HepG2 (cell line): ENCODE measurements at regions not wholly inside any gene's neighbourhood (a gene's known extent, or its start where the extent isn't known, plus 50 kb on each side); places are given as distances from the start of the nearest gene placed in this dataset.

Experiments used
- ATAC-seq: fragments of 200-7000 bp; cut with Tn5 transposase; 3 replicates; pipeline ENCODE4 v1.9.1; 2020; ENCODE audit warnings: mild to moderate bottlenecking, moderate library complexity
- BruUV-seq: library from RNA; stranded (reverse); fragments of 400-500 nt; replicated peaks from 2 replicates; lab custom pipeline; 2021; lab: Mats Ljungman, UMichigan
- CTCF ChIA-PET: fragments of 300-600 bp; formaldehyde crosslinking; extraction: SDS; loops from one replicate; lab custom pipeline; 2021; ENCODE audit warnings: low total read pairs, inconsistent platforms, low intra/inter-chr PET ratio; lab: Yijun Ruan, JAX
- POLR2A ChIA-PET: fragments of 350-600 bp; sonication (Branson Sonifier 250); formaldehyde crosslinking; loops from one replicate; lab custom pipeline; 2020; ENCODE audit warnings: antibody characterized with exemption, inconsistent platforms; lab: Yijun Ruan, JAX
- DNase-seq: peaks from one replicate; pipeline ENCODE4 v3.0.0-alpha.2; 2015; ENCODE audit warnings: low spot score
- FAIRE-seq: peaks from 3 replicates; lab custom pipeline; 2011; peaks lifted over from hg19 to GRCh38; lab: Jason Lieb, UNC
- H2AFZ ChIP-seq: one replicate; pipeline ENCODE4 v1.6.1; 2011; ENCODE audit warnings: low read length, inconsistent platforms
- H3K27ac ChIP-seq: fragments of 300-600 bp; 3 replicates; pipeline ENCODE4 v1.8.0; 2011; ENCODE audit warnings: mixed run types, mild to moderate bottlenecking, mixed read lengths, low read length, inconsistent platforms; ENCODE audit not compliant: insufficient read depth; ENCODE audit errors: extremely low read length
- H3K27me3 ChIP-seq, 2 experiments: fragments of 200-600 bp in 1 of 2; 2 replicates in 1 of 2; 3 replicates in 1 of 2; pipeline versions ENCODE4 v1.6.0 to v1.8.0; 2011; ENCODE audit warnings: low read length in 2 of 2, mild to moderate bottlenecking in 2 of 2, moderate library complexity in 2 of 2, inconsistent platforms in 1 of 2; ENCODE audit not compliant: insufficient read depth in 2 of 2, control insufficient read depth in 1 of 2
- H3K36me3 ChIP-seq, 2 experiments: fragments of 200-600 bp in 1 of 2; replicated peaks in 1 of 2; 2 replicates in 1 of 2; 3 replicates in 1 of 2; pipeline versions ENCODE4 v1.5.1 to v1.8.0; 2011; ENCODE audit warnings: low read length in 2 of 2, inconsistent platforms in 1 of 2; ENCODE audit not compliant: insufficient read depth in 2 of 2, control insufficient read depth in 1 of 2
- H3K4me1 ChIP-seq: 2 replicates; pipeline ENCODE4 v1.5.1; 2012; ENCODE audit warnings: low read length, inconsistent platforms; ENCODE audit not compliant: insufficient read depth
- H3K4me2 ChIP-seq: 2 replicates; pipeline ENCODE4 v1.6.0; 2011; ENCODE audit warnings: low read depth, low read length, inconsistent platforms
- H3K4me3 ChIP-seq, 3 experiments: fragments of 200-600 bp in 1 of 3; sonication (generic), shearing (Covaris generic) in 1 of 3; replicated peaks in 1 of 3; 2 replicates each; pipeline ENCODE4 v1.5.1; 2011 to 2016; ENCODE audit warnings: low read length in 3 of 3, inconsistent platforms in 2 of 3, low read depth in 2 of 3, mild to moderate bottlenecking in 2 of 3, control low read depth in 1 of 3, mixed read lengths in 1 of 3; ENCODE audit not compliant: insufficient read depth in 1 of 3
- H3K79me2 ChIP-seq: one replicate; pipeline ENCODE4 v1.6.1; 2011; ENCODE audit warnings: low read length, inconsistent platforms; ENCODE audit not compliant: insufficient read depth
- H3K9ac ChIP-seq: 2 replicates; pipeline ENCODE4 v1.6.0; 2011; ENCODE audit warnings: mild to moderate bottlenecking, low read depth, low read length, inconsistent platforms; ENCODE audit not compliant: insufficient read depth
- H3K9me3 ChIP-seq: 2 replicates; pipeline ENCODE4 v1.5.1; 2012; ENCODE audit warnings: mild to moderate bottlenecking, low read length
- H4K20me1 ChIP-seq: 2 replicates; pipeline ENCODE4 v1.6.0; 2011; ENCODE audit warnings: inconsistent platforms, mild to moderate bottlenecking, low read length, moderate library complexity; ENCODE audit not compliant: insufficient read depth
- ATF7-NPFF ChIP-seq: sonication (generic); formaldehyde crosslinking; IDR thresholded peaks from 2 replicates; pipeline ENCODE4 v1.8.1; 2023; ENCODE audit warnings: mild to moderate bottlenecking, low read depth, missing genetic modification reagents, moderate library complexity
- KDM4B ChIP-seq: sonication (generic); formaldehyde crosslinking; IDR thresholded peaks from 2 replicates; pipeline ENCODE4 v1.4.0; 2020; ENCODE audit warnings: missing genetic modification reagents
- NFIB ChIP-seq: sonication (generic); formaldehyde crosslinking; IDR thresholded peaks from 2 replicates; pipeline ENCODE4 v1.9.0; 2021; ENCODE audit warnings: missing genetic modification reagents, mild to moderate bottlenecking, borderline replicate concordance
- RCOR2 ChIP-seq: IDR thresholded peaks from 2 replicates; pipeline ENCODE4 v1.6.1; 2016; ENCODE audit warnings: missing biosample characterization, missing genetic modification reagents
- SUZ12 ChIP-seq: fragments of 150-350 bp; IDR thresholded peaks from 2 replicates; pipeline ENCODE4 v1.6.1; 2014; ENCODE audit warnings: low read depth, low read length
- U2AF1 ChIP-seq: fragments of 200-400 bp; formaldehyde crosslinking; optimal IDR thresholded peaks from 2 replicates; pipeline ENCODE3; 2017; ENCODE audit warnings: mild to moderate bottlenecking, low read depth, low read length
- ZKSCAN1 ChIP-seq: fragments of 150-350 bp; IDR thresholded peaks from 2 replicates; pipeline ENCODE4 v1.6.1; 2014; ENCODE audit warnings: low read length
- ZKSCAN5 ChIP-seq: sonication (generic); formaldehyde crosslinking; IDR thresholded peaks from 2 replicates; pipeline ENCODE4 v1.5.1; 2020; ENCODE audit warnings: mild to moderate bottlenecking, missing genetic modification reagents
- ZNF343 ChIP-seq: sonication (generic); formaldehyde crosslinking; IDR thresholded peaks from 2 replicates; pipeline ENCODE4 v1.4.0; 2020; ENCODE audit warnings: mild to moderate bottlenecking, missing genetic modification reagents
- ZNF543 ChIP-seq: sonication (generic); formaldehyde crosslinking; IDR thresholded peaks from 2 replicates; pipeline ENCODE4 v1.4.0; 2020; ENCODE audit warnings: mild to moderate bottlenecking, missing genetic modification reagents
- WGBS: methylation state at CpG from one replicate; pipeline ENCODE4 v1.1.6; 2017; ENCODE audit warnings: low lambda C conversion rate; 5-methylcytosine and 5-hydroxymethylcytosine counted together
- in situ Hi-C: cut with HindIII; loops from 2 replicates; pipeline ENCODE4 v1.10.0; 2017; ENCODE audit warnings: low pct_unique_long_range_greater_than_20kb; ENCODE audit not compliant: extremely low pct_ligation_motif_present
- intact Hi-C: fragments of 100-400 bp; cut with micrococcal nuclease; formaldehyde crosslinking; loops from one replicate; pipeline ENCODE4 v1.10.0; 2022; ENCODE audit not compliant: unreplicated experiment
- TF ChIP-seq, protein P1 (sequence below), 2 experiments: fragments of 450-650 bp in 1 of 2; sonication (generic) in 1 of 2; formaldehyde crosslinking in 1 of 2; IDR thresholded peaks; 2 replicates each; pipeline versions ENCODE4 v1.6.1 to v1.8.0; 2016 to 2022; ENCODE audit warnings: antibody characterized with exemption in 1 of 2, mild to moderate bottlenecking in 1 of 2, missing genetic modification reagents in 1 of 2

DNA sequence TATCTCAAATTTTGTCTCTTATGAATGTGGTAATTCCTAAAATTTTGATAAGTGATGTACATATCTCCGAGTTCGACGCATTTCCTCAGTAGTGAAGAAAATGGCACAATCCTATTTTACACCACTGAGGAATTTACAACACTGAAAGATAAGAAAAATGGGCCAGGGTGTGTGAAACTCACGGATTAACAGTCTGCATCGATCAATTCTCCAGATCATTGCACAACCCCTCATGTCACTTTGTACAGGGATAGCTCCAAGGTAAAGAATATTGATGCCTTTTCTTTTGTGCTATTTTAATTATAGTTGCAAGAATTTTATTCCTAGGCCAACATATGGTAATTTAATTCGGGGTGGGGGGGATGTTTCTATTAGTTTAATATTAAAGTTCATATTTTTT lies 268.7 kb upstream of the VCX3A start:
- H3K27me3 ChIP-seq = no peaks in the 10 kb centered on the region
- no peaks in the 10 kb centered on the region for H4K20me1 ChIP-seq
- H3K4me2 ChIP-seq = no peak overlapping the region
- intact Hi-C loops = no loop called here
- no TSS peak for BruUV-seq
- in situ Hi-C loops = no loop called here
- no peaks in the 10 kb centered on the region for H3K79me2 ChIP-seq
- no peak overlapping the region for H3K9ac ChIP-seq
- no peaks in the 10 kb centered on the region for H3K4me1 ChIP-seq
- no peak for TF ChIP-seq ZNF543 (CRISPR knock-in tag)
- no peak for TF ChIP-seq KDM4B (CRISPR knock-in tag)
- no peak for TF ChIP-seq SUZ12
- no peak for TF ChIP-seq RCOR2 (CRISPR knock-in tag)
- TF ChIP-seq, all 625 proteins: peak for 0
- ChIA-PET CTCF (no interaction called here), POLR2A (no interaction called here)
- ATAC-seq (no peak), DNase-seq (no peak), FAIRE-seq (no peak)
- WGBS = 2% methylated on average over 6 of the region's 6 CpGs
- H3K4me3 ChIP-seq = no peak overlapping the region
- H3K27ac ChIP-seq = no peak overlapping the region
- no peaks in the 10 kb centered on the region for H3K9me3 ChIP-seq
- H2AFZ ChIP-seq = no peak overlapping the region
- no peaks in the 10 kb centered on the region for H3K36me3 ChIP-seq

DNA sequence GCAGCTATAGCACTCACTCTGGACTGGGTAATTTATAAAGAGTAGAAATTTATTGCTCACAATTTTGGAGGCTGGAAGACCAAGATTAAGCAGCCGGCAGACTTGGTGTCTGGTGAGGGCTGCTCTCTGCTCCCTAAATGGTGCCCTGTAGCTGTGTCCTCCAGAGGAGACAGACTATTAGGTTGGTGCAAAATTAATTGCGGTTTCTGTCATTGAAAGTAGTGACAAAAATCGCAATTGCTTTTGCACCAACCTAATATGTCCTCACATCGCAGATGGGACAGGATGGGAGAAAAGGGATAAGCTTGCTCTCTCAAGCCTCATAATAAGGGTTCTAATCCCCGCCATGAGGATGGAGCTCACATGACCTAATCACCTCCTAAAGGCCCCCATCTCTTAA lies 258.1 kb upstream of the VCX3A start:
- no peak for ATAC-seq
- Histone ChIP-seq H3K9ac (no peak overlapping the region), H3K79me2 (no peaks in the 10 kb centered on the region), H3K4me3 (no peak overlapping the region), H3K4me2 (no peak overlapping the region), H3K27me3 (no peaks in the 10 kb centered on the region), H3K9me3 (no peaks in the 10 kb centered on the region), H2AFZ (no peak overlapping the region), H3K27ac (no peak overlapping the region), H4K20me1 (no peaks in the 10 kb centered on the region), H3K36me3 (no peaks in the 10 kb centered on the region), H3K4me1 (no peaks in the 10 kb centered on the region)
- POLR2A ChIA-PET = no interaction called here
- TF ChIP-seq ZKSCAN5 (CRISPR knock-in tag) = no peak
- TF ChIP-seq, protein P1, sequence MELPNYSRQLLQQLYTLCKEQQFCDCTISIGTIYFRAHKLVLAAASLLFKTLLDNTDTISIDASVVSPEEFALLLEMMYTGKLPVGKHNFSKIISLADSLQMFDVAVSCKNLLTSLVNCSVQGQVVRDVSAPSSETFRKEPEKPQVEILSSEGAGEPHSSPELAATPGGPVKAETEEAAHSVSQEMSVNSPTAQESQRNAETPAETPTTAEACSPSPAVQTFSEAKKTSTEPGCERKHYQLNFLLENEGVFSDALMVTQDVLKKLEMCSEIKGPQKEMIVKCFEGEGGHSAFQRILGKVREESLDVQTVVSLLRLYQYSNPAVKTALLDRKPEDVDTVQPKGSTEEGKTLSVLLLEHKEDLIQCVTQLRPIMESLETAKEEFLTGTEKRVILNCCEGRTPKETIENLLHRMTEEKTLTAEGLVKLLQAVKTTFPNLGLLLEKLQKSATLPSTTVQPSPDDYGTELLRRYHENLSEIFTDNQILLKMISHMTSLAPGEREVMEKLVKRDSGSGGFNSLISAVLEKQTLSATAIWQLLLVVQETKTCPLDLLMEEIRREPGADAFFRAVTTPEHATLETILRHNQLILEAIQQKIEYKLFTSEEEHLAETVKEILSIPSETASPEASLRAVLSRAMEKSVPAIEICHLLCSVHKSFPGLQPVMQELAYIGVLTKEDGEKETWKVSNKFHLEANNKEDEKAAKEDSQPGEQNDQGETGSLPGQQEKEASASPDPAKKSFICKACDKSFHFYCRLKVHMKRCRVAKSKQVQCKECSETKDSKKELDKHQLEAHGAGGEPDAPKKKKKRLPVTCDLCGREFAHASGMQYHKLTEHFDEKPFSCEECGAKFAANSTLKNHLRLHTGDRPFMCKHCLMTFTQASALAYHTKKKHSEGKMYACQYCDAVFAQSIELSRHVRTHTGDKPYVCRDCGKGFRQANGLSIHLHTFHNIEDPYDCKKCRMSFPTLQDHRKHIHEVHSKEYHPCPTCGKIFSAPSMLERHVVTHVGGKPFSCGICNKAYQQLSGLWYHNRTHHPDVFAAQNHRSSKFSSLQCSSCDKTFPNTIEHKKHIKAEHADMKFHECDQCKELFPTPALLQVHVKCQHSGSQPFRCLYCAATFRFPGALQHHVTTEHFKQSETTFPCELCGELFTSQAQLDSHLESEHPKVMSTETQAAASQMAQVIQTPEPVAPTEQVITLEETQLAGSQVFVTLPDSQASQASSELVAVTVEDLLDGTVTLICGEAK (IDR thresholded peaks at IDR 0.05) = peak; percentile 60; the same call in 1 of the 2 replicates
- TF ChIP-seq, protein P1 (CRISPR knock-in tag; IDR thresholded peaks at IDR 0.05) = no peak
- no peak for TF ChIP-seq ZKSCAN1
- no peak for TF ChIP-seq ATF7-NPFF (CRISPR knock-in tag)
- no peak for TF ChIP-seq U2AF1
- no peak for TF ChIP-seq NFIB
- no peak for TF ChIP-seq ZNF343
- intact Hi-C loops (no loop called here), in situ Hi-C loops (no loop called here)
- no peak for FAIRE-seq
- BruUV-seq = no TSS peak
- no peak for DNase-seq
- WGBS = 14% methylated on average over 4 of the region's 5 CpGs
- CTCF ChIA-PET = no interaction called here
